ENCODE measurements at regions not wholly inside any gene's neighbourhood (a gene's known extent, or its start where the extent isn't known, plus 50 kb on each side); places are given as distances from the start of the nearest gene placed in this dataset.

DNA sequence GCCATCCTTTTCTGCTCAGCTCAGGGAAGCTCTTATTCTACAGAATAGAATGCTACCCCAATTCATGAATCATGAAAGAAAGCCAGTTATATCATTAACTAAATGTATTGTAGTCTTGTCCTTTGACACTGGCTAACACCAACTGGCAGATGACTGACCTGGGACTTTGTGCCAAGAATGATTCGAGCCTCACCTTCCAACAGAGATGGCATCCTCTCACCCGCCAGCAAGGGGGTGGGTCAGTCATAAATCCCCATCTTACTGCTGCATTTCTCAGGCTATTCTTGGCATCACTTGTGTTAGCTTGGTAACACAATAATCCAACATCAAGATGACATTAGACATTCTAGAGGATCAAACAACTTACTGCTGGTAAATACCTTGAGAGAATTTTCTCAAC, 1239.8 kb upstream of the MIR17HG start:
- no peaks in the 10 kb centered on the region for H3K27me3 ChIP-seq (replicated peaks; ENCODE audit: control insufficient read depth, insufficient read depth, low read length, poor library complexity, severe bottlenecking)
- H3K27ac ChIP-seq (ENCODE audit: insufficient read depth, low read length, poor library complexity, severe bottlenecking), result no peak overlapping the region
- DNase-seq, result no peak
- no peaks in the 10 kb centered on the region for H3K36me3 ChIP-seq (ENCODE audit: control insufficient read depth, insufficient read depth, low read length)
- no peaks in the 10 kb centered on the region for H3K4me1 ChIP-seq (ENCODE audit: control insufficient read depth, insufficient read depth, low read length, poor library complexity, severe bottlenecking)
- H3K9me3 ChIP-seq (ENCODE audit: control insufficient read depth, low read length), result no peaks in the 10 kb centered on the region
- H3K4me3 ChIP-seq (ENCODE audit: insufficient read depth, low read depth, low read length, poor library complexity, severe bottlenecking), result no peak overlapping the region

DNA sequence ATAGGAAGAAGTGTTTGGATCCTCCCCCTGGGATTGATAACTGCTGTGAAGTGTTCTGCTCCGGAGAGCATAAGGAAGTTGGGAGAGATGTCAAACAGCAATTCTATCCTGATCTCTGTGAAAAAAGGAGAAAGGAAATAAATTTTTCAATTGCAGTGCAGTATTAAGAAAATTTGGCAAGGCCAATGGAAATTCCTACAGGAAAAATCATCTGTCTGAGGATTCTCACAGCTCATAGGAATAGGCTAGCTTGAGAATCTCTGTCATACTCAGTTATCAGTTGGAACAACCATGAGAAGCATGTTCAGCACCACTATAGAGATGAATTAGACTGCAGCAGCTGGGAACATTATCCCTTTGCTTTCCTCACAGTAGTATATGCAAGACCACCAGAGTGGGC, 1238.9 kb upstream of the MIR17HG start:
- Histone ChIP-seq H3K4me1 (ENCODE audit: control insufficient read depth, insufficient read depth, low read length, poor library complexity, severe bottlenecking) (no peaks in the 10 kb centered on the region), H3K9me3 (ENCODE audit: control insufficient read depth, low read length) (no peaks in the 10 kb centered on the region), H3K27me3 (replicated peaks; ENCODE audit: control insufficient read depth, insufficient read depth, low read length, poor library complexity, severe bottlenecking) (no peaks in the 10 kb centered on the region), H3K4me3 (ENCODE audit: insufficient read depth, low read depth, low read length, poor library complexity, severe bottlenecking) (no peak overlapping the region), H3K27ac (ENCODE audit: insufficient read depth, low read length, poor library complexity, severe bottlenecking) (no peak overlapping the region), H3K36me3 (ENCODE audit: control insufficient read depth, insufficient read depth, low read length) (no peaks in the 10 kb centered on the region)
- DNase-seq, result no peak

DNA sequence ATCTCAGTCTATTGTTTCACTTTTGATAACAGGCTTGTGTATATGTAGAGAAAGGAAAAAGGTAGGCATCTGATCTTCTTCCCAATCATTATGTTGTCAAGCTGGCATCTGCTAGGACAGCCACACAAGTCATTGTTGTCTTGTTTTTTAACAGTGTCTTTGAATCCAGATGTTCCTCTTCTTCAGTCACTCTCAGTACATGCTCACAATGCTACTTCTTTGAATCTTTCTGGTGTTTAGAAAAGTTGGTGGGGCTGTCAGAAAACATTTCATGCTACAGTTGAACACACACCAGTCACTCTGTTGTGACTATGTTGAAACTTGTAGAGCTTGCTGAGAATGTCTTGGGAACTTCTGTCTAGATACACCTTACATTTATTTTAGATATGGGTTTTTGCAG, 1231.4 kb upstream of the MIR17HG start:
- DNase-seq, result no peak
- Histone ChIP-seq H3K36me3 (ENCODE audit: control insufficient read depth, insufficient read depth, low read length) (no peaks in the 10 kb centered on the region), H3K27me3 (replicated peaks; ENCODE audit: control insufficient read depth, insufficient read depth, low read length, poor library complexity, severe bottlenecking) (no peaks in the 10 kb centered on the region), H3K4me1 (ENCODE audit: control insufficient read depth, insufficient read depth, low read length, poor library complexity, severe bottlenecking) (no peaks in the 10 kb centered on the region), H3K9me3 (ENCODE audit: control insufficient read depth, low read length) (no peaks in the 10 kb centered on the region), H3K27ac (ENCODE audit: insufficient read depth, low read length, poor library complexity, severe bottlenecking) (no peak overlapping the region), H3K4me3 (ENCODE audit: insufficient read depth, low read depth, low read length, poor library complexity, severe bottlenecking) (no peak overlapping the region)

DNA sequence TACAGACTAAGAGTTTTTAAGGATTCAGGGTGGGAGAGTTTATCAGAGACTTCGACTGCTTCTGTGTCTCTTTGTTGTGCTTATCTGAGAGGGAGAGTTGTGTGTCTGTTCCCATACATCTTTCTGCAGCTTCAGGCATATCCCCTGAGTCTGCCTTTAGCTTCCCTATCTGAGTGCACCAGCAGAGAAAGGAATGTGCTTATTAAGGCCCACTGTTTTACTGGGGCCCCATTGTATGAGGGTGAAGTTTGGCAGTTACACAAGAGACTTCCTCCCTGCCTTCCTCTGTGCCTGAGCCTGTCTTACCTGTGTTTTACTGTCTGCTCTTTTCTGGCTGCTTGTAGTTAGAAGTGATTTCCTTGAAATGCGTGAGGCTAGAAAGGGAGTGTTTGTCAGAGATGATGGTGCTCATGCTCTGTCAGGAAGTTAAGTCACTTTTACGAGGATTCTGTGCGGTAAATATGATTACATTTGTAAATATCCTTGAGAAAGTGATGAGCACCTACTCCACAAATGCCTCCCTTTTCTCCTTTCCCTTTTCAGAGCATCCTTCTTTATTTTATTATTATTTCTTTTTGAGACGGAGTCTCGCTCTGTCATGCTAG, 1228.9 kb upstream of the MIR17HG start:
- H3K4me3 ChIP-seq (ENCODE audit: insufficient read depth, low read depth, low read length, poor library complexity, severe bottlenecking), result no peak overlapping the region
- DNase-seq, result no peak
- no peaks in the 10 kb centered on the region for H3K9me3 ChIP-seq (ENCODE audit: control insufficient read depth, low read length)
- H3K27ac ChIP-seq (ENCODE audit: insufficient read depth, low read length, poor library complexity, severe bottlenecking), result no peak overlapping the region
- no peaks in the 10 kb centered on the region for H3K27me3 ChIP-seq (replicated peaks; ENCODE audit: control insufficient read depth, insufficient read depth, low read length, poor library complexity, severe bottlenecking)
- no peaks in the 10 kb centered on the region for H3K4me1 ChIP-seq (ENCODE audit: control insufficient read depth, insufficient read depth, low read length, poor library complexity, severe bottlenecking)
- no peaks in the 10 kb centered on the region for H3K36me3 ChIP-seq (ENCODE audit: control insufficient read depth, insufficient read depth, low read length)

DNA sequence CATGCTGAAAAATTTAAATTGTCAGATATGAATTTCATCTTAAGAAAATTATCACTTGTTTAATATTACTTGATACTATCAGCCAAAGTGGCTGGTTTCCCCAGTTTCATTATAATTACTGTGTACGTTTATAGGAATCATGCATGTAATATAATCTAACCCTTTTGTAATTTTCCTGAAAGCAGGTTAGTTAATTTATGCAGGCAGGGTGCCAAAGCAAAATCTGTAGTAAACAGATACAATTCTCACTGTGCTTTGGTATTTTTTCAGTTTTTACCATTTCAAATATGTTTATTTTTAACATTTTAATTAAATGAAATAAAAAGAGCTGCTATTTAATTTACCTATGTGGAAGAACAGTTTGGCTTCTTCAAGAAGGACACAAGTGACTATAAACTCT, 1227.5 kb upstream of the MIR17HG start:
- no peak overlapping the region for H3K4me3 ChIP-seq (ENCODE audit: insufficient read depth, low read depth, low read length, poor library complexity, severe bottlenecking)
- no peak overlapping the region for H3K27ac ChIP-seq (ENCODE audit: insufficient read depth, low read length, poor library complexity, severe bottlenecking)
- no peaks in the 10 kb centered on the region for H3K36me3 ChIP-seq (ENCODE audit: control insufficient read depth, insufficient read depth, low read length)
- H3K27me3 ChIP-seq (replicated peaks; ENCODE audit: control insufficient read depth, insufficient read depth, low read length, poor library complexity, severe bottlenecking), result no peaks in the 10 kb centered on the region
- no peaks in the 10 kb centered on the region for H3K9me3 ChIP-seq (ENCODE audit: control insufficient read depth, low read length)
- no peak for DNase-seq
- H3K4me1 ChIP-seq (ENCODE audit: control insufficient read depth, insufficient read depth, low read length, poor library complexity, severe bottlenecking), result no peaks in the 10 kb centered on the region

DNA sequence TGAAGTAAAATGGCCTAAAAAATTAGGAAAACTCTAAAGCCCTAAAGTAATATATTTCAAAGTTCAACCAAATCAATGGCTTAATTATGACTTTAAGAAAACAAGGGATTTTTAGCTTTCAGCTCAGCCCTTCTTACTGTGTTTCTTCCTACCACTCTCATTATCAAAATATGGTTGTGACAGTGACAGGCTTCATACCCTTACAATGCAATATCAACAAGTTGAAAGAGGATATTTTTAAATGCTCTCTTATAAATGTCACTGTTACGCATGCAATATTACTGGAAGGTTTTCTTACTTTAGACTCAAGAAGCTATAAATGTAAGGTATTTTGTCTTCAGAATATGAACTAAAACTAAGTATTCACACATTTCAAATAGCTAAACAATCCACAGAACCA, 1225.7 kb upstream of the MIR17HG start:
- Histone ChIP-seq H3K27ac (ENCODE audit: insufficient read depth, low read length, poor library complexity, severe bottlenecking) (no peak overlapping the region), H3K9me3 (ENCODE audit: control insufficient read depth, low read length) (no peaks in the 10 kb centered on the region), H3K4me1 (ENCODE audit: control insufficient read depth, insufficient read depth, low read length, poor library complexity, severe bottlenecking) (no peaks in the 10 kb centered on the region), H3K4me3 (ENCODE audit: insufficient read depth, low read depth, low read length, poor library complexity, severe bottlenecking) (no peak overlapping the region), H3K36me3 (ENCODE audit: control insufficient read depth, insufficient read depth, low read length) (no peaks in the 10 kb centered on the region), H3K27me3 (replicated peaks; ENCODE audit: control insufficient read depth, insufficient read depth, low read length, poor library complexity, severe bottlenecking) (no peaks in the 10 kb centered on the region)
- DNase-seq, result no peak

DNA sequence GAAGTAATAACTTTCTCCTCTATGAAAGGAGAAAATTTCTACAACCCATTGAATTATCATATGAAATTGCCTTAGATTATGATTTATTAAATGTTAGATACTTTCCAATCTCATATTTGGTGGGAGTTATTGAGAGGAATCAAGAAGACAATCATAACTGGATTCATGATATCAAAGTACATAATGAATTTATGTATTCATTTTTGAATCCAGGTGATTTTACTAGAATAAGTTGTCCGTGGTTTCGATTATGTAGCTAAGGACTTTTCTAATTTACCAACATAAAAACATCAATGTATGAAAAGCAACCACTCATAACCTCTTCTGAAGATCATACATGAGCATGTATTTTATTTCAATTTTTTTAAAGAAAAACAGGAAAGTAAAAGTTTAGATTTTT, 1225.0 kb upstream of the MIR17HG start:
- Histone ChIP-seq H3K4me1 (ENCODE audit: control insufficient read depth, insufficient read depth, low read length, poor library complexity, severe bottlenecking) (no peaks in the 10 kb centered on the region), H3K9me3 (ENCODE audit: control insufficient read depth, low read length) (no peaks in the 10 kb centered on the region), H3K27ac (ENCODE audit: insufficient read depth, low read length, poor library complexity, severe bottlenecking) (no peak overlapping the region), H3K4me3 (ENCODE audit: insufficient read depth, low read depth, low read length, poor library complexity, severe bottlenecking) (no peak overlapping the region), H3K36me3 (ENCODE audit: control insufficient read depth, insufficient read depth, low read length) (no peaks in the 10 kb centered on the region), H3K27me3 (replicated peaks; ENCODE audit: control insufficient read depth, insufficient read depth, low read length, poor library complexity, severe bottlenecking) (no peaks in the 10 kb centered on the region)
- no peak for DNase-seq

DNA sequence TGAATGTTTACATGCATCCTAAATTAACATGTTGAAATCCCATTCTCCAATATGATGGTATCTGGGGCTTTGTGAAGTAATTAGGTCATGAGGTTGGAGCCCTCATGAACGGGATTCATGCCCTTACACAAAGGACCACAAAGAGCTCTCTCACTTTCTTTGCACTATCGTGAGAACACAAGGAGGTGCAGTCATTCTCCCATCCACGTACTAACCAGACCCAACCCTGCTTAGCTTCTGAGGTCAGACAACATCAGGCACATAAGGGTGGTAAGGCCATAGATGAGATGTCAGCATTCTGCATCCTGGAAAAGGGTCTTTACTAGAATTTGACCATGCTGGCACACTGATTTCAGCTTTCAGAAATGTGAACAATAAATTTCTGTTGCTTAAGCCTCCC, 1211.9 kb upstream of the MIR17HG start:
- no peak for DNase-seq
- Histone ChIP-seq H3K4me3 (ENCODE audit: insufficient read depth, low read depth, low read length, poor library complexity, severe bottlenecking) (no peak overlapping the region), H3K9me3 (ENCODE audit: control insufficient read depth, low read length) (no peaks in the 10 kb centered on the region), H3K4me1 (ENCODE audit: control insufficient read depth, insufficient read depth, low read length, poor library complexity, severe bottlenecking) (no peaks in the 10 kb centered on the region), H3K36me3 (ENCODE audit: control insufficient read depth, insufficient read depth, low read length) (no peaks in the 10 kb centered on the region), H3K27ac (ENCODE audit: insufficient read depth, low read length, poor library complexity, severe bottlenecking) (no peak overlapping the region), H3K27me3 (replicated peaks; ENCODE audit: control insufficient read depth, insufficient read depth, low read length, poor library complexity, severe bottlenecking) (no peaks in the 10 kb centered on the region)

DNA sequence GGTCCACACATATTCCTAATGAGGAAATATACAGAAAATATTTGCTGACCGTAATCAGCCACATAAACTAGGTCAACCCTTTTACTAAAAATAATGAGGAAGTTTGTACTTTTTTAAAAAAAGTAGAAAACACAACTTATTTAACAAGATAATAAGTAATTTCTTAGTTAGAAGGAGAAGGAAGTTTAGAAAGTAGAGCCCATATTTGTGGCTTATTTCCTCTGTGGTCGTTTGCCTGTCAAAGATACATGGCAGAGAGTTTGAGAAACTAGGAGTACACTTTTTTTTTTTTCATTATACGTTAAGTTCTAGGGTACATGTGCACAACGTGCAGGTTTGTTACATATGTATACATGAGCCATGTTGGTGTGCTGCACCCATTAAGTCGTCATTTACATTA, 1205.2 kb upstream of the MIR17HG start:
- H3K9me3 ChIP-seq (ENCODE audit: control insufficient read depth, low read length), result no peaks in the 10 kb centered on the region
- no peak for DNase-seq
- no peaks in the 10 kb centered on the region for H3K4me1 ChIP-seq (ENCODE audit: control insufficient read depth, insufficient read depth, low read length, poor library complexity, severe bottlenecking)
- H3K27ac ChIP-seq (ENCODE audit: insufficient read depth, low read length, poor library complexity, severe bottlenecking), result no peak overlapping the region
- no peaks in the 10 kb centered on the region for H3K36me3 ChIP-seq (ENCODE audit: control insufficient read depth, insufficient read depth, low read length)
- H3K27me3 ChIP-seq (replicated peaks; ENCODE audit: control insufficient read depth, insufficient read depth, low read length, poor library complexity, severe bottlenecking), result no peaks in the 10 kb centered on the region
- no peak overlapping the region for H3K4me3 ChIP-seq (ENCODE audit: insufficient read depth, low read depth, low read length, poor library complexity, severe bottlenecking)

DNA sequence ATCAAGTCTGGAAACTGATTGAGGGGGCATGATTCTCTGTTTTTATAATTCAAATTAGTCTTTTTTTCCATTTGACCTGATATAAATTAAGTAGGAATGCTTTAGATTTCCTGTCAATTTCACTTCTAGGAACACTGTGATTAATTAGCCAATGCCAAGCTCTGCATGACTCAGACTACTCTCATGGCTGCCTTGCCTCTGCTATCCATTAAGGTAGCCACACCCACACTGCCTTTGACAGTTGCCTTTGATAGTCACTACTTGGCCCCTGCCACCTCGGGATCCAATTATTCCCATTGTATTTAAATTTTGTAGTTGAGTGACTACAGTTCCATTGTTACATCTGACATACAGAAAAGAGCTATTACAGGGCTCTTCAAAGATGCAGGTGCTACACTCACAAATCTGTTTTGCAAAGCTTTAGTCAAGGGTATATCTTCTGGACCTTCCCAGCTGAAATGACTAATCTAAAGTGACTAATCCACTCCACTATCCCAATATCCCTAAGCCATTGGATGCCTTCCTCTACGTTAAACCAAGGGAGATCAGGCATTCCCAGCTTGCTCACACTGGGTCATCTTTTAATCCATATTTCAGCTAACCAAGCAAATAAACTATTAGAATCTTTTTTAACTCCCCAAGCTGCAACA, 1193.1 kb upstream of the MIR17HG start:
- no peaks in the 10 kb centered on the region for H3K27me3 ChIP-seq (replicated peaks; ENCODE audit: control insufficient read depth, insufficient read depth, low read length, poor library complexity, severe bottlenecking)
- DNase-seq, result no peak
- no peak overlapping the region for H3K4me3 ChIP-seq (ENCODE audit: insufficient read depth, low read depth, low read length, poor library complexity, severe bottlenecking)
- no peaks in the 10 kb centered on the region for H3K4me1 ChIP-seq (ENCODE audit: control insufficient read depth, insufficient read depth, low read length, poor library complexity, severe bottlenecking)
- H3K27ac ChIP-seq (ENCODE audit: insufficient read depth, low read length, poor library complexity, severe bottlenecking), result no peak overlapping the region
- H3K36me3 ChIP-seq (ENCODE audit: control insufficient read depth, insufficient read depth, low read length), result no peaks in the 10 kb centered on the region
- H3K9me3 ChIP-seq (ENCODE audit: control insufficient read depth, low read length), result no peaks in the 10 kb centered on the region

All from effector memory CD4-positive, alpha-beta T cell (primary cell).